ENCODE measurements at regions not wholly inside any gene's neighbourhood (a gene's known extent, or its start where the extent isn't known, plus 50 kb on each side); places are given as distances from the start of the nearest gene placed in this dataset.

DNA sequence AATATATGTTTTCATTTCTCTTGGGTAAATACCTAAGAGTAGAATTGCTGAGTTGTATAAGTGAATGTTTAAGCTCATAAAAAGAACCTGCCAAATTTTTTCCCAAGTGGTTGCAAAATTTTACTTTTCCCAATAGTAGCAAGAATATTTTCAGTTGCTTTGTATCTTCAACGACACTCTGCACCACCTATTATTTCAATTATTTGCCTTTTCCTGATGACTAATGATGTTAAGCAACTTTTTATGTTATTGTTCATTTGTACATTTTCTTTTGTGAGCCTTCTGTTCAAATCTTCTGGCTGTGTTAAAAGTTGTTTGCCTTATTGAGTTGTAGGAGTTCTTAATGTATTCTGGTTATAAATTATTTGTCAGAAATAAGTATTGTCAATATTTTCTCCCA is 299.1 kb upstream of the NRIP1 start:
- TF ChIP-seq POLR2A (IDR thresholded peaks at IDR 0.05; ENCODE audit: low read length) (no peak), GATA1 (IDR thresholded peaks at IDR 0.05; ENCODE audit: low read depth, low read length) (no peak)

All from erythroblast (primary cell).